Endothelial cell (in vitro differentiated cells): ENCODE measurements at regions not wholly inside any gene's neighbourhood (a gene's known extent, or its start where the extent isn't known, plus 50 kb on each side); places are given as distances from the start of the nearest gene placed in this dataset.
"Not testable (repeated sequence)": the region's sequence is repeated elsewhere in the genome, so short reads cannot be mapped to it uniquely, and the experiment has no call there.

ENCODE experiments used
- DNase-seq: peaks from one replicate; pipeline ENCODE4 v3.0.0; 2021; ENCODE audit warnings: low spot score
- H3K27ac Mint-ChIP-seq: one replicate; pipeline ENCODE4 v1.8.0; 2021; ENCODE audit warnings: mixed read lengths, inconsistent platforms; ENCODE audit not compliant: unreplicated experiment
- H3K27me3 Mint-ChIP-seq: one replicate; pipeline ENCODE4 v1.8.0; 2021; ENCODE audit warnings: mild to moderate bottlenecking, moderate library complexity, mixed read lengths, inconsistent platforms; ENCODE audit not compliant: unreplicated experiment
- H3K36me3 Mint-ChIP-seq: one replicate; pipeline ENCODE4 v1.8.0; 2021; ENCODE audit warnings: mild to moderate bottlenecking, low read depth, mixed read lengths, inconsistent platforms; ENCODE audit not compliant: unreplicated experiment
- H3K4me1 Mint-ChIP-seq: one replicate; pipeline ENCODE4 v1.8.0; 2021; ENCODE audit warnings: mild to moderate bottlenecking, mixed read lengths, inconsistent platforms; ENCODE audit not compliant: unreplicated experiment
- H3K4me3 Mint-ChIP-seq: one replicate; pipeline ENCODE4 v1.8.0; 2021; ENCODE audit warnings: mild to moderate bottlenecking, mixed read lengths, inconsistent platforms; ENCODE audit not compliant: unreplicated experiment
- H3K9me3 Mint-ChIP-seq: one replicate; pipeline ENCODE4 v1.8.0; 2021; ENCODE audit warnings: mixed read lengths, inconsistent platforms; ENCODE audit not compliant: unreplicated experiment
- CTCF ChIP-seq: fragments of 200-600 bp; sonication (generic); IDR thresholded peaks from one replicate; pipeline ENCODE4 v1.5.0; 2021; ENCODE audit warnings: antibody characterized with exemption; ENCODE audit not compliant: unreplicated experiment

GRCh38 chr11:22928207-22928917 lies 68.1 kb upstream of the CCDC179 start:
- DNase-seq, result no peak
- H3K4me3 Mint-ChIP-seq, result peak overlapping the region; percentile 54
- H3K4me1 Mint-ChIP-seq, result peaks cover 54% of the 10 kb centered on the region
- H3K36me3 Mint-ChIP-seq, result no peaks in the 10 kb centered on the region
- H3K27me3 Mint-ChIP-seq, result no peaks in the 10 kb centered on the region
- TF ChIP-seq CTCF, result no peak
- H3K27ac Mint-ChIP-seq, result peak overlapping the region; percentile 72
- H3K9me3 Mint-ChIP-seq, result no peaks in the 10 kb centered on the region

GRCh38 chr11:22930816-22931594 lies 70.7 kb upstream of the CCDC179 start:
- Mint-ChIP-seq H3K9me3 (no peaks in the 10 kb centered on the region), H3K27ac (peak overlapping the region; percentile 38), H3K27me3 (no peaks in the 10 kb centered on the region), H3K36me3 (no peaks in the 10 kb centered on the region), H3K4me1 (peaks cover 36% of the 10 kb centered on the region), H3K4me3 (no peak overlapping the region)
- DNase-seq, result no peak
- TF ChIP-seq CTCF, result no peak

- H3K36me3 Mint-ChIP-seq, result peaks cover 21% of the 10 kb centered on the region
- H3K4me3 Mint-ChIP-seq, result no peak overlapping the region
- no peak for TF ChIP-seq CTCF
- no peak for DNase-seq
- peaks cover 17% of the 10 kb centered on the region for H3K4me1 Mint-ChIP-seq
- no peaks in the 10 kb centered on the region for H3K27me3 Mint-ChIP-seq
- peaks cover 14% of the 10 kb centered on the region for H3K9me3 Mint-ChIP-seq
- no peak overlapping the region for H3K27ac Mint-ChIP-seq
Observed at GRCh38 chr11:22938691-22939090, 78.4 kb upstream of the CCDC179 start.

GRCh38 chr11:22941544-22941943 lies 81.3 kb upstream of the CCDC179 start:
- not testable (repeated sequence) for DNase-seq, H3K27me3 Mint-ChIP-seq
- H3K36me3 Mint-ChIP-seq, result peaks cover 30% of the 10 kb centered on the region
- peak overlapping the region; percentile 10 for H3K4me3 Mint-ChIP-seq
- H3K27ac Mint-ChIP-seq, result peak overlapping the region; percentile 44
- H3K4me1 Mint-ChIP-seq, result peaks cover 17% of the 10 kb centered on the region
- peaks cover 14% of the 10 kb centered on the region for H3K9me3 Mint-ChIP-seq

- Mint-ChIP-seq H3K4me3 (no peak overlapping the region), H3K27me3 (peaks cover 5% of the 10 kb centered on the region), H3K27ac (no peak overlapping the region), H3K9me3 (no peaks in the 10 kb centered on the region), H3K4me1 (peaks cover 3% of the 10 kb centered on the region), H3K36me3 (peaks cover 7% of the 10 kb centered on the region)
- TF ChIP-seq CTCF, result no peak
- no peak for DNase-seq
Observed at GRCh38 chr11:22957786-22958185, 97.5 kb upstream of the CCDC179 start.
